ENCODE measurements at regions not wholly inside any gene's neighbourhood (a gene's known extent, or its start where the extent isn't known, plus 50 kb on each side); places are given as distances from the start of the nearest gene placed in this dataset.

- TF ChIP-seq CTCF (IDR thresholded peaks at IDR 0.05; ENCODE audit: extremely low read depth, low read depth, low read length), result no peak
- peak overlapping the region; percentile 47 for H3K4me2 ChIP-seq (ENCODE audit: insufficient read depth, low read length)
- H3K9me3 ChIP-seq (ENCODE audit: low read depth, low read length), result no peaks in the 10 kb centered on the region
- H2AFZ ChIP-seq (ENCODE audit: low read length), result no peak overlapping the region
- no peak overlapping the region for H3K4me3 ChIP-seq (ENCODE audit: insufficient read depth, low read length)
- peak overlapping the region; percentile 65 for H3K27ac ChIP-seq (ENCODE audit: low read depth, low read length)
- no peaks in the 10 kb centered on the region for H3K79me2 ChIP-seq (ENCODE audit: insufficient read depth, low read length)
- DNase-seq (ENCODE audit: insufficient read length, low spot score, missing footprints), result no peak
- peaks cover 35% of the 10 kb centered on the region for H3K4me1 ChIP-seq (ENCODE audit: insufficient read depth, low read length)
- H3K36me3 ChIP-seq (ENCODE audit: insufficient read depth, low read length), result no peaks in the 10 kb centered on the region
- H3K27me3 ChIP-seq (ENCODE audit: insufficient read depth, low read length), result no peaks in the 10 kb centered on the region
- no peaks in the 10 kb centered on the region for H4K20me1 ChIP-seq (ENCODE audit: insufficient read depth, low read length)
These were observed 52.0 kb upstream of the EML4 start for GRCh38 chr2:42117182-42117579.

- H3K4me3 ChIP-seq (ENCODE audit: insufficient read depth, low read length), result no peak overlapping the region
- peak; percentile 75 for DNase-seq (ENCODE audit: insufficient read length, low spot score, missing footprints)
These were observed 51.0 kb upstream of the EML4 start for GRCh38 chr2:42117923-42118753.

DNA sequence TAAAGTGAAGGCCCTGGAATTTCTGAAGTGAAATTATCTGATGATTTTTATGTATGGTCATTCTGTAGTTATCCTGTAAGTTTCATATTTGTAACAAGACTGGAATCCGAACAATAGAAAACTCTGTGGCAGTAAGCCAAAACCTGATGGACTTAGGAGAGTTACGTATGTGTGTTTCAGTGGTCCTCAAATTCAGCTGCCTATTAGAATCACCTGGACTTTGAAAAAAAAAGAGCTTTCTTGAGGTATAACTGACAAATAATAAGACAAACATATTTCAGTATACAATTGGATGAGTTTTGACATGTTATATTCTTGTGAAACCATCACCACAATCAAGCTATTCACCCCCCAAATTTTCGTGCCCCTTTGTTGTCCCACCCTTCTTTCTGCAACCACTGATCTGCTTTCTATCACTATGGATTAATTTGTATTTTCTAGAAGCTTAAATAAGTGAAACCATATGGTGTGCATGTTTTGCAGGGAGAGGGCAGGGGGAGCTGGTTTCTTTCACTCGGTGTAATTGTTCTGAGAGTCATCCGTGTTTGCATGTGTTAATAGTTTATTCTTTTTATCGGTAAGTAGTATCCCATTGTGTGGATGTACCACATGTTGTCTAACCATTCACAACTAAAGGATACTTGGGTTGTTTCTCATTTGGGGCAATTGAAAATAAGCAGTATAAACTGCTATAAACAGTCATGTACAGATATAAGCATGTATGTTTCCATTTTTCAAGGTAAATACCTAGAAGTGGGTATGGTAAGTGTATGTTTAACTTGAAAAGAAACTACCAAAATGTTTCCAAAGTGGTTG, 50.2 kb upstream of the EML4 start:
- Histone ChIP-seq H3K9me3 (ENCODE audit: low read depth, low read length) (no peaks in the 10 kb centered on the region), H3K27ac (ENCODE audit: low read depth, low read length) (peak overlapping the region; percentile 65), H3K4me1 (ENCODE audit: insufficient read depth, low read length) (peaks cover 42% of the 10 kb centered on the region), H2AFZ (ENCODE audit: low read length) (no peak overlapping the region), H3K27me3 (ENCODE audit: insufficient read depth, low read length) (no peaks in the 10 kb centered on the region), H3K4me2 (ENCODE audit: insufficient read depth, low read length) (peak overlapping the region; percentile 33), H4K20me1 (ENCODE audit: insufficient read depth, low read length) (no peaks in the 10 kb centered on the region), H3K4me3 (ENCODE audit: insufficient read depth, low read length) (no peak overlapping the region), H3K79me2 (ENCODE audit: insufficient read depth, low read length) (no peaks in the 10 kb centered on the region), H3K36me3 (ENCODE audit: insufficient read depth, low read length) (no peaks in the 10 kb centered on the region)
- DNase-seq (ENCODE audit: insufficient read length, low spot score, missing footprints), result no peak
- TF ChIP-seq CTCF (IDR thresholded peaks at IDR 0.05; ENCODE audit: extremely low read depth, low read depth, low read length), result no peak

More at GRCh38 chr2:42117923-42118753, 51.0 kb upstream of the EML4 start:
- peak overlapping the region; percentile 65 for H3K27ac ChIP-seq (ENCODE audit: low read depth, low read length)
- no peaks in the 10 kb centered on the region for H3K9me3 ChIP-seq (ENCODE audit: low read depth, low read length)
- H3K36me3 ChIP-seq (ENCODE audit: insufficient read depth, low read length), result no peaks in the 10 kb centered on the region
- no peak overlapping the region for H2AFZ ChIP-seq (ENCODE audit: low read length)
- no peaks in the 10 kb centered on the region for H4K20me1 ChIP-seq (ENCODE audit: insufficient read depth, low read length)
- H3K27me3 ChIP-seq (ENCODE audit: insufficient read depth, low read length), result no peaks in the 10 kb centered on the region
- peak overlapping the region; percentile 47 for H3K4me2 ChIP-seq (ENCODE audit: insufficient read depth, low read length)
- H3K4me1 ChIP-seq (ENCODE audit: insufficient read depth, low read length), result peaks cover 35% of the 10 kb centered on the region
- TF ChIP-seq CTCF (IDR thresholded peaks at IDR 0.05; ENCODE audit: extremely low read depth, low read depth, low read length), result no peak
- no peaks in the 10 kb centered on the region for H3K79me2 ChIP-seq (ENCODE audit: insufficient read depth, low read length)

All from osteoblast (primary cell).